GM12878 (cell line): ENCODE measurements at regions not wholly inside any gene's neighbourhood (a gene's known extent, or its start where the extent isn't known, plus 50 kb on each side); places are given as distances from the start of the nearest gene placed in this dataset.

Experiments used
- ATAC-seq: fragments of 200-7000 bp; cut with Tn5 transposase; 3 replicates; pipeline ENCODE4 v1.9.1; 2020; ENCODE audit warnings: mild to moderate bottlenecking, moderate library complexity
- BruUV-seq: library from RNA; stranded (reverse); fragments of 400-500 nt; replicated peaks from 2 replicates; lab custom pipeline; 2021; lab: Mats Ljungman, UMichigan
- CTCF ChIA-PET: fragments of 300-600 bp; sonication (Branson Sonifier 250); formaldehyde crosslinking; extraction: SDS; loops from one replicate; lab custom pipeline; 2021; ENCODE audit warnings: inconsistent platforms; lab: Yijun Ruan, JAX
- POLR2A ChIA-PET: fragments of 350-600 bp; formaldehyde crosslinking; extraction: SDS; loops from one replicate; lab custom pipeline; 2021; ENCODE audit warnings: inconsistent platforms; lab: Charles Lee
- RAD21 ChIA-PET: fragments of 300-600 bp; sonication (Branson Sonifier 250); formaldehyde crosslinking; loops from one replicate; lab custom pipeline; 2023; ENCODE audit warnings: antibody characterized with exemption; ENCODE audit not compliant: unreplicated experiment; lab: Charles Lee
- SMC1A ChIA-PET: fragments of 300-600 bp; sonication (Branson Sonifier 250); formaldehyde crosslinking; loops from one replicate; lab custom pipeline; 2023; ENCODE audit not compliant: unreplicated experiment, uncharacterized antibody; lab: Charles Lee
- DNase-seq: peaks from one replicate; pipeline ENCODE4 v3.0.0-alpha.2; 2011; ENCODE audit warnings: low read depth, low spot score
- FAIRE-seq: peaks from 3 replicates; lab custom pipeline; 2011; peaks lifted over from hg19 to GRCh38; lab: Jason Lieb, UNC
- H2AFZ ChIP-seq: 2 replicates; pipeline ENCODE4 v1.6.0; 2011; ENCODE audit warnings: low read depth, low read length, control low read depth; ENCODE audit not compliant: control insufficient read depth
- H3K27ac ChIP-seq: 2 replicates; pipeline ENCODE4 v1.5.1; 2011; ENCODE audit warnings: control low read depth; ENCODE audit not compliant: control insufficient read depth, insufficient read depth
- H3K27me3 ChIP-seq, 2 experiments: replicated peaks in 1 of 2; 2 replicates each; pipeline versions ENCODE4 v1.6.0 to v1.6.1; 2011; ENCODE audit warnings: low read length in 1 of 2; ENCODE audit not compliant: control insufficient read depth in 2 of 2, insufficient read depth in 2 of 2
- H3K36me3 ChIP-seq, 2 experiments: 2 replicates each; pipeline ENCODE4 v1.5.1; 2011; ENCODE audit warnings: low read length in 1 of 2; ENCODE audit not compliant: control insufficient read depth in 2 of 2, insufficient read depth in 2 of 2
- H3K4me1 ChIP-seq: 2 replicates; pipeline ENCODE4 v1.6.1; 2011; ENCODE audit warnings: mild to moderate bottlenecking, low read length, moderate library complexity, mixed read lengths; ENCODE audit not compliant: control insufficient read depth, insufficient read depth
- H3K4me2 ChIP-seq: 2 replicates; pipeline ENCODE4 v1.6.0; 2011; ENCODE audit warnings: control low read depth; ENCODE audit not compliant: control insufficient read depth, insufficient read depth
- H3K4me3 ChIP-seq: fragments of 200-600 bp; sonication (generic); 2 replicates; pipeline ENCODE4 v1.5.1; 2016
- H3K79me2 ChIP-seq: 2 replicates; pipeline ENCODE4 v1.6.0; 2011; ENCODE audit warnings: low read length; ENCODE audit not compliant: control insufficient read depth, insufficient read depth
- H3K9ac ChIP-seq: 2 replicates; pipeline ENCODE4 v1.8.0; 2011; ENCODE audit warnings: low read length, control low read depth, mixed read lengths; ENCODE audit not compliant: control insufficient read depth, insufficient read depth
- H3K9me3 ChIP-seq: replicated peaks from 3 replicates; pipeline ENCODE4 v1.5.1; 2011; ENCODE audit warnings: mild to moderate bottlenecking, low read length; ENCODE audit not compliant: control insufficient read depth, insufficient read depth
- H4K20me1 ChIP-seq: 2 replicates; pipeline ENCODE4 v1.6.0; 2011; ENCODE audit not compliant: control insufficient read depth, insufficient read depth
- CBFB ChIP-seq: IDR thresholded peaks from 2 replicates; pipeline ENCODE4 v1.6.1; 2016; ENCODE audit warnings: antibody characterized with exemption, low read depth
- IRF4 ChIP-seq: IDR thresholded peaks from 2 replicates; pipeline ENCODE4 v1.6.1; 2011; ENCODE audit warnings: low read depth, low read length
- MEF2A ChIP-seq: IDR thresholded peaks from 2 replicates; pipeline ENCODE4 v1.6.1; 2011; ENCODE audit warnings: low read depth, mild to moderate bottlenecking, low read length, moderate library complexity; ENCODE audit not compliant: insufficient read depth
- MTA3 ChIP-seq: IDR thresholded peaks from 2 replicates; pipeline ENCODE4 v1.6.1; 2012; ENCODE audit warnings: low read length, inconsistent platforms, borderline replicate concordance
- NFIC ChIP-seq: IDR thresholded peaks from 2 replicates; pipeline ENCODE4 v1.6.1; 2012; ENCODE audit warnings: low read depth, mild to moderate bottlenecking, inconsistent platforms, low read length, moderate library complexity
- SMAD5 ChIP-seq: IDR thresholded peaks from 2 replicates; pipeline ENCODE4 v1.6.1; 2016; ENCODE audit warnings: antibody characterized with exemption, low read depth
- ZNF217 ChIP-seq: fragments of 450-650 bp; IDR thresholded peaks from 2 replicates; pipeline ENCODE4 v1.6.1; 2017; ENCODE audit warnings: antibody characterized with exemption, mild to moderate bottlenecking
- ZNF274 ChIP-seq: IDR thresholded peaks from one replicate; pipeline ENCODE4 v1.8.0; 2011; ENCODE audit not compliant: insufficient read length, insufficient read depth
- ZZZ3 ChIP-seq: IDR thresholded peaks from 2 replicates; pipeline ENCODE4 v1.6.1; 2011; ENCODE audit warnings: low read depth; ENCODE audit not compliant: control insufficient read depth, insufficient read length
- WGBS: methylation state at CpG from one replicate; pipeline ENCODE4 v1.1.6; 2016; ENCODE audit warnings: low lambda C conversion rate; ENCODE audit not compliant: insufficient replicate concordance, insufficient coverage; ENCODE audit errors: missing lambda C conversion rate; 5-methylcytosine and 5-hydroxymethylcytosine counted together
- in situ Hi-C: fragments of 300-500 bp; cut with MboI; formaldehyde crosslinking; loops from 9 replicates; pipeline ENCODE4 v1.14.3; 2018; ENCODE audit warnings: mixed read lengths
- intact Hi-C: fragments of 100-400 bp; cut with micrococcal nuclease; formaldehyde crosslinking; loops from one replicate; pipeline ENCODE4 v1.14.2; 2022; ENCODE audit not compliant: unreplicated experiment
- TF ChIP-seq, protein P1 (sequence below): fragments of 450-650 bp; IDR thresholded peaks from 2 replicates; pipeline ENCODE4 v1.6.1; 2017; ENCODE audit warnings: mild to moderate bottlenecking
- TF ChIP-seq, protein P2 (sequence below): fragments of 450-650 bp; IDR thresholded peaks from 2 replicates; pipeline ENCODE4 v1.6.1; 2017; ENCODE audit warnings: low read depth, mild to moderate bottlenecking, moderate library complexity
- TF ChIP-seq, protein P3 (sequence below): IDR thresholded peaks from 2 replicates; pipeline ENCODE4 v1.6.1; 2012; ENCODE audit warnings: low read length, inconsistent platforms
- TF ChIP-seq, protein P4 (sequence below): IDR thresholded peaks from 2 replicates; pipeline ENCODE4 v1.6.1; 2012; ENCODE audit warnings: mild to moderate bottlenecking, low read depth, low read length
- TF ChIP-seq, protein P5 (sequence below): fragments of 450-650 bp; formaldehyde crosslinking; IDR thresholded peaks from 2 replicates; pipeline ENCODE4 v1.4.0; 2022; ENCODE audit warnings: mild to moderate bottlenecking, moderate library complexity

DNA sequence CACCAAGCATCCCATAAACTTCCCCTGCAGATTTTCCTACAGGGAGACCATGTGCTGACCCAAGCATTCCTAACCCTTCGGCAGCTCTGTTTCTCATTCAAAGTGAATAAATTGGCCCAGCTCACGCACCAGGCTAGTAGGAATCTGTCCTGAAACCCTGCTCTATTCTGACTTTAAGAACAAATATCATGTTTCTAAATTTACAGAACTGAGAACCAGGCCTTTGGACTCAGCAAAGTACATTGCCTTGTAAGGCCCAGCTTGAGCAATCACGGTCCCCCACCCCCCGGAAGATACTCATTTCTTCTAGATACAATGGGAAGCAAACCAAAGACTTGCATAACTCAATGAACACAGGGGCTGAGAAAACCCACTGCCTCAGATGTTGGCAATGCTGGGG, 160.1 kb upstream of the NFIA start:
- in situ Hi-C loops: no loop called here
- Histone ChIP-seq H2AFZ (no peak overlapping the region), H3K4me1 (no peaks in the 10 kb centered on the region), H3K4me3 (no peak overlapping the region), H3K9ac (no peak overlapping the region), H3K36me3 (no peaks in the 10 kb centered on the region), H4K20me1 (no peaks in the 10 kb centered on the region), H3K27me3 (no peaks in the 10 kb centered on the region; a peak in 2 of 4 replicates), H3K27ac (no peak overlapping the region), H3K9me3 (no peaks in the 10 kb centered on the region), H3K79me2 (no peaks in the 10 kb centered on the region), H3K4me2 (no peak overlapping the region)
- 45% methylated on average over 4 of the region's 4 CpGs for WGBS
- FAIRE-seq (no peak), DNase-seq (no peak), ATAC-seq (no peak)
- intact Hi-C loops: no loop called here
- SMC1A ChIA-PET: no interaction called here
- RAD21 ChIA-PET: no interaction called here
- POLR2A ChIA-PET: no interaction called here
- CTCF ChIA-PET: no interaction called here
- BruUV-seq: no TSS peak
- TF ChIP-seq, protein P1, sequence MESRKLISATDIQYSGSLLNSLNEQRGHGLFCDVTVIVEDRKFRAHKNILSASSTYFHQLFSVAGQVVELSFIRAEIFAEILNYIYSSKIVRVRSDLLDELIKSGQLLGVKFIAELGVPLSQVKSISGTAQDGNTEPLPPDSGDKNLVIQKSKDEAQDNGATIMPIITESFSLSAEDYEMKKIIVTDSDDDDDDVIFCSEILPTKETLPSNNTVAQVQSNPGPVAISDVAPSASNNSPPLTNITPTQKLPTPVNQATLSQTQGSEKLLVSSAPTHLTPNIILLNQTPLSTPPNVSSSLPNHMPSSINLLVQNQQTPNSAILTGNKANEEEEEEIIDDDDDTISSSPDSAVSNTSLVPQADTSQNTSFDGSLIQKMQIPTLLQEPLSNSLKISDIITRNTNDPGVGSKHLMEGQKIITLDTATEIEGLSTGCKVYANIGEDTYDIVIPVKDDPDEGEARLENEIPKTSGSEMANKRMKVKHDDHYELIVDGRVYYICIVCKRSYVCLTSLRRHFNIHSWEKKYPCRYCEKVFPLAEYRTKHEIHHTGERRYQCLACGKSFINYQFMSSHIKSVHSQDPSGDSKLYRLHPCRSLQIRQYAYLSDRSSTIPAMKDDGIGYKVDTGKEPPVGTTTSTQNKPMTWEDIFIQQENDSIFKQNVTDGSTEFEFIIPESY: no peak
- TF ChIP-seq IRF4 (no peak), ZNF274 (no peak), CBFB (no peak), SMAD5 (no peak), NFIC (no peak), ZNF217 (no peak), MTA3 (no peak), ZZZ3 (no peak), MEF2A (no peak)
- TF ChIP-seq, protein P2, sequence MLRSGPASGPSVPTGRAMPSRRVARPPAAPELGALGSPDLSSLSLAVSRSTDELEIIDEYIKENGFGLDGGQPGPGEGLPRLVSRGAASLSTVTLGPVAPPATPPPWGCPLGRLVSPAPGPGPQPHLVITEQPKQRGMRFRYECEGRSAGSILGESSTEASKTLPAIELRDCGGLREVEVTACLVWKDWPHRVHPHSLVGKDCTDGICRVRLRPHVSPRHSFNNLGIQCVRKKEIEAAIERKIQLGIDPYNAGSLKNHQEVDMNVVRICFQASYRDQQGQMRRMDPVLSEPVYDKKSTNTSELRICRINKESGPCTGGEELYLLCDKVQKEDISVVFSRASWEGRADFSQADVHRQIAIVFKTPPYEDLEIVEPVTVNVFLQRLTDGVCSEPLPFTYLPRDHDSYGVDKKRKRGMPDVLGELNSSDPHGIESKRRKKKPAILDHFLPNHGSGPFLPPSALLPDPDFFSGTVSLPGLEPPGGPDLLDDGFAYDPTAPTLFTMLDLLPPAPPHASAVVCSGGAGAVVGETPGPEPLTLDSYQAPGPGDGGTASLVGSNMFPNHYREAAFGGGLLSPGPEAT: no peak
- TF ChIP-seq, protein P3, sequence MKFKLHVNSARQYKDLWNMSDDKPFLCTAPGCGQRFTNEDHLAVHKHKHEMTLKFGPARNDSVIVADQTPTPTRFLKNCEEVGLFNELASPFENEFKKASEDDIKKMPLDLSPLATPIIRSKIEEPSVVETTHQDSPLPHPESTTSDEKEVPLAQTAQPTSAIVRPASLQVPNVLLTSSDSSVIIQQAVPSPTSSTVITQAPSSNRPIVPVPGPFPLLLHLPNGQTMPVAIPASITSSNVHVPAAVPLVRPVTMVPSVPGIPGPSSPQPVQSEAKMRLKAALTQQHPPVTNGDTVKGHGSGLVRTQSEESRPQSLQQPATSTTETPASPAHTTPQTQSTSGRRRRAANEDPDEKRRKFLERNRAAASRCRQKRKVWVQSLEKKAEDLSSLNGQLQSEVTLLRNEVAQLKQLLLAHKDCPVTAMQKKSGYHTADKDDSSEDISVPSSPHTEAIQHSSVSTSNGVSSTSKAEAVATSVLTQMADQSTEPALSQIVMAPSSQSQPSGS: no peak
- TF ChIP-seq, protein P4, sequence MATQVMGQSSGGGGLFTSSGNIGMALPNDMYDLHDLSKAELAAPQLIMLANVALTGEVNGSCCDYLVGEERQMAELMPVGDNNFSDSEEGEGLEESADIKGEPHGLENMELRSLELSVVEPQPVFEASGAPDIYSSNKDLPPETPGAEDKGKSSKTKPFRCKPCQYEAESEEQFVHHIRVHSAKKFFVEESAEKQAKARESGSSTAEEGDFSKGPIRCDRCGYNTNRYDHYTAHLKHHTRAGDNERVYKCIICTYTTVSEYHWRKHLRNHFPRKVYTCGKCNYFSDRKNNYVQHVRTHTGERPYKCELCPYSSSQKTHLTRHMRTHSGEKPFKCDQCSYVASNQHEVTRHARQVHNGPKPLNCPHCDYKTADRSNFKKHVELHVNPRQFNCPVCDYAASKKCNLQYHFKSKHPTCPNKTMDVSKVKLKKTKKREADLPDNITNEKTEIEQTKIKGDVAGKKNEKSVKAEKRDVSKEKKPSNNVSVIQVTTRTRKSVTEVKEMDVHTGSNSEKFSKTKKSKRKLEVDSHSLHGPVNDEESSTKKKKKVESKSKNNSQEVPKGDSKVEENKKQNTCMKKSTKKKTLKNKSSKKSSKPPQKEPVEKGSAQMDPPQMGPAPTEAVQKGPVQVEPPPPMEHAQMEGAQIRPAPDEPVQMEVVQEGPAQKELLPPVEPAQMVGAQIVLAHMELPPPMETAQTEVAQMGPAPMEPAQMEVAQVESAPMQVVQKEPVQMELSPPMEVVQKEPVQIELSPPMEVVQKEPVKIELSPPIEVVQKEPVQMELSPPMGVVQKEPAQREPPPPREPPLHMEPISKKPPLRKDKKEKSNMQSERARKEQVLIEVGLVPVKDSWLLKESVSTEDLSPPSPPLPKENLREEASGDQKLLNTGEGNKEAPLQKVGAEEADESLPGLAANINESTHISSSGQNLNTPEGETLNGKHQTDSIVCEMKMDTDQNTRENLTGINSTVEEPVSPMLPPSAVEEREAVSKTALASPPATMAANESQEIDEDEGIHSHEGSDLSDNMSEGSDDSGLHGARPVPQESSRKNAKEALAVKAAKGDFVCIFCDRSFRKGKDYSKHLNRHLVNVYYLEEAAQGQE: no peak
- TF ChIP-seq, protein P5, sequence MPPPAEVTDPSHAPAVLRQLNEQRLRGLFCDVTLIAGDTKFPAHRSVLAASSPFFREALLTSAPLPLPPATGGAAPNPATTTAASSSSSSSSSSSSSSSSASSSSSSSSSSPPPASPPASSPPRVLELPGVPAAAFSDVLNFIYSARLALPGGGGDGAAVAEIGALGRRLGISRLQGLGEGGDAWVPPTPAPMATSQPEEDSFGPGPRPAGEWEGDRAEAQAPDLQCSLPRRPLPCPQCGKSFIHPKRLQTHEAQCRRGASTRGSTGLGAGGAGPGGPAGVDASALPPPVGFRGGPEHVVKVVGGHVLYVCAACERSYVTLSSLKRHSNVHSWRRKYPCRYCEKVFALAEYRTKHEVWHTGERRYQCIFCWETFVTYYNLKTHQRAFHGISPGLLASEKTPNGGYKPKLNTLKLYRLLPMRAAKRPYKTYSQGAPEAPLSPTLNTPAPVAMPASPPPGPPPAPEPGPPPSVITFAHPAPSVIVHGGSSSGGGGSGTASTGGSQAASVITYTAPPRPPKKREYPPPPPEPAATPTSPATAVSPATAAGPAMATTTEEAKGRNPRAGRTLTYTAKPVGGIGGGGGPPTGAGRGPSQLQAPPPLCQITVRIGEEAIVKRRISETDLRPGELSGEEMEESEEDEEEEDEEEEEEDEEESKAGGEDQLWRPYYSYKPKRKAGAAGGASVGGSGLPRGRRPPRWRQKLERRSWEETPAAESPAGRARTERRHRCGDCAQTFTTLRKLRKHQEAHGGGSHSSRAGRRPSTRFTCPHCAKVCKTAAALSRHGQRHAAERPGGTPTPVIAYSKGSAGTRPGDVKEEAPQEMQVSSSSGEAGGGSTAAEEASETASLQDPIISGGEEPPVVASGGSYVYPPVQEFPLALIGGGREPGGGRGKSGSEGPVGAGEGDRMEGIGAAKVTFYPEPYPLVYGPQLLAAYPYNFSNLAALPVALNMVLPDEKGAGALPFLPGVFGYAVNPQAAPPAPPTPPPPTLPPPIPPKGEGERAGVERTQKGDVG (CRISPR knock-in tag): no peak
